Endothelial cell of umbilical vein (primary cell): ENCODE measurements at regions not wholly inside any gene's neighbourhood (a gene's known extent, or its start where the extent isn't known, plus 50 kb on each side); places are given as distances from the start of the nearest gene placed in this dataset.

Experiments used
- BruUV-seq: library from RNA; stranded (reverse); fragments of 400-500 nt; replicated peaks from 2 replicates; lab custom pipeline; 2021; lab: Mats Ljungman, UMichigan
- CTCF ChIA-PET: fragments of 300-600, 350-600 bp; sonication (Branson Sonifier 250); formaldehyde crosslinking; loops from one replicate; lab custom pipeline; 2021; ENCODE audit warnings: antibody characterized with exemption, inconsistent platforms; lab: Charles Lee
- POLR2A ChIA-PET: fragments of 300-600, 350-600 bp; sonication (Branson Sonifier 250); formaldehyde crosslinking; loops from one replicate; lab custom pipeline; 2021; ENCODE audit warnings: antibody characterized with exemption, inconsistent platforms; lab: Charles Lee
- DNase-seq: peaks from one replicate; pipeline ENCODE4 v3.0.0-alpha.2; 2011; ENCODE audit warnings: low read depth, low spot score
- FAIRE-seq: peaks from 2 replicates; lab custom pipeline; 2011; peaks lifted over from hg19 to GRCh38; lab: Jason Lieb, UNC
- H2AFZ ChIP-seq: 2 replicates; pipeline ENCODE4 v1.6.0; 2012; ENCODE audit warnings: low read depth, low read length, control low read depth, inconsistent platforms
- H3K27ac ChIP-seq: 2 replicates; pipeline ENCODE4 v1.5.1; 2011; ENCODE audit warnings: low read depth, mild to moderate bottlenecking, control low read depth, low read length, moderate library complexity; ENCODE audit not compliant: insufficient read depth
- H3K27me3 ChIP-seq, 2 experiments: 2 replicates each; pipeline versions ENCODE4 v1.6.0 to v1.6.1; 2011; ENCODE audit warnings: low read length in 2 of 2, mixed read lengths in 1 of 2; ENCODE audit not compliant: control insufficient read depth in 2 of 2, insufficient read depth in 2 of 2
- H3K36me3 ChIP-seq, 2 experiments: 2 replicates in 1 of 2; 3 replicates in 1 of 2; pipeline ENCODE4 v1.5.1; 2011; ENCODE audit warnings: low read length in 2 of 2, mild to moderate bottlenecking in 1 of 2, moderate library complexity in 1 of 2; ENCODE audit not compliant: control insufficient read depth in 2 of 2, insufficient read depth in 2 of 2; ENCODE audit errors: extremely low read depth in 1 of 2
- H3K4me1 ChIP-seq: 3 replicates; pipeline ENCODE4 v1.5.1; 2011; ENCODE audit warnings: mild to moderate bottlenecking, low read length; ENCODE audit not compliant: control insufficient read depth, insufficient read depth; ENCODE audit errors: extremely low read depth
- H3K4me2 ChIP-seq: 2 replicates; pipeline ENCODE4 v1.6.1; 2011; ENCODE audit warnings: low read length, control low read depth, mixed read lengths; ENCODE audit not compliant: insufficient read depth
- H3K4me3 ChIP-seq, 3 experiments: fragments of 200-600 bp in 1 of 3; sonication (generic), shearing (Covaris generic) in 1 of 3; replicated peaks in 1 of 3; 2 replicates each; pipeline ENCODE4 v1.5.1; 2011 to 2016; ENCODE audit warnings: control low read depth in 3 of 3, low read length in 3 of 3, mild to moderate bottlenecking in 2 of 3, inconsistent platforms in 1 of 3, low read depth in 1 of 3, moderate library complexity in 1 of 3; ENCODE audit not compliant: insufficient read depth in 1 of 3
- H3K79me2 ChIP-seq: 2 replicates; pipeline ENCODE4 v1.6.0; 2012; ENCODE audit warnings: low read length, inconsistent platforms; ENCODE audit not compliant: control insufficient read depth, insufficient read depth
- H3K9ac ChIP-seq: replicated peaks from 2 replicates; pipeline ENCODE3; 2011; ENCODE audit warnings: low read length, control low read depth; ENCODE audit not compliant: insufficient read depth; ENCODE audit errors: extremely low read depth
- H3K9me1 ChIP-seq: replicated peaks from 3 replicates; pipeline ENCODE4 v1.6.0; 2011; ENCODE audit warnings: mild to moderate bottlenecking, low read length; ENCODE audit not compliant: control insufficient read depth, insufficient read depth; ENCODE audit errors: extremely low read depth
- H3K9me3 ChIP-seq: replicated peaks from 2 replicates; pipeline ENCODE4 v1.5.1; 2012; ENCODE audit warnings: low read length, inconsistent platforms; ENCODE audit not compliant: control insufficient read depth, insufficient read depth
- H4K20me1 ChIP-seq: replicated peaks from 2 replicates; pipeline ENCODE3; 2011; ENCODE audit warnings: mild to moderate bottlenecking, low read length; ENCODE audit not compliant: control insufficient read depth, insufficient read depth; ENCODE audit errors: extremely low read depth
- EZH2 ChIP-seq: IDR thresholded peaks from 2 replicates; pipeline ENCODE4 v1.6.1; 2012; ENCODE audit warnings: borderline replicate concordance, low read depth, mild to moderate bottlenecking, moderate library complexity, low read length, inconsistent platforms; ENCODE audit not compliant: severe bottlenecking
- FOS ChIP-seq: IDR thresholded peaks from 2 replicates; pipeline ENCODE4 v1.6.1; 2011; ENCODE audit warnings: mild to moderate bottlenecking, low read length, moderate library complexity, borderline replicate concordance; ENCODE audit not compliant: insufficient read depth
- GATA2 ChIP-seq: IDR thresholded peaks from 2 replicates; pipeline ENCODE4 v1.7.0; 2011; ENCODE audit warnings: low read depth, mild to moderate bottlenecking, moderate library complexity, mixed read lengths, low read length; ENCODE audit not compliant: insufficient read length, insufficient read depth
- JUN ChIP-seq: IDR thresholded peaks from 2 replicates; pipeline ENCODE4 v1.6.1; 2011; ENCODE audit warnings: borderline replicate concordance, low read depth; ENCODE audit not compliant: insufficient read length, insufficient read depth
- MYC ChIP-seq: IDR thresholded peaks from one replicate; pipeline ENCODE4 v1.6.1; 2011; ENCODE audit warnings: mild to moderate bottlenecking, low read depth, low read length
- POLR2A ChIP-seq: IDR thresholded peaks from 2 replicates; pipeline ENCODE4 v1.6.1; 2012; ENCODE audit warnings: low read depth, mild to moderate bottlenecking, control low read depth, low read length
- POLR2AphosphoS5 ChIP-seq: IDR thresholded peaks from 2 replicates; pipeline ENCODE4 v1.6.1; 2012; ENCODE audit warnings: low read depth, mild to moderate bottlenecking, control low read depth, low read length, moderate library complexity; ENCODE audit not compliant: insufficient read depth
- dilution Hi-C: fragments of 300-500 bp; cut with MboI; formaldehyde crosslinking; loops from one replicate; pipeline ENCODE4 v1.15.0; 2019; ENCODE audit warnings: low sequenced_read_pairs; ENCODE audit not compliant: extremely low pct_ligation_motif_present
- intact Hi-C: fragments of 100-400 bp; cut with micrococcal nuclease; formaldehyde crosslinking; loops from one replicate; pipeline ENCODE4 v1.10.0; 2022
- TF ChIP-seq, protein P1 (sequence below), 2 donors: IDR thresholded peaks; 1 replicate in 1 of 2; 2 replicates in 1 of 2; pipeline ENCODE4 v1.5.1; 2011; ENCODE audit warnings: low read length in 2 of 2, mild to moderate bottlenecking in 2 of 2, moderate library complexity in 2 of 2, control low read depth in 1 of 2, inconsistent platforms in 1 of 2, low read depth in 1 of 2; ENCODE audit not compliant: insufficient read depth in 1 of 2; ENCODE audit errors: extremely low read depth in 1 of 2
- TF ChIP-seq, protein P2 (sequence below): IDR thresholded peaks from 2 replicates; pipeline ENCODE4 v1.6.1; 2011; ENCODE audit not compliant: insufficient read depth, insufficient read length

GRCh38 chr2:14816069-14817060 lies 183.8 kb downstream of the LRATD1 start:
- no peak for FAIRE-seq

More at GRCh38 chr2:14816069-14817060, 183.8 kb downstream of the LRATD1 start:
- Histone ChIP-seq H3K9ac (no peak overlapping the region), H3K79me2 (no peaks in the 10 kb centered on the region), H2AFZ (no peak overlapping the region), H3K4me2 (no peak overlapping the region), H3K4me3 (no peak overlapping the region), H4K20me1 (no peaks in the 10 kb centered on the region), H3K27ac (no peak overlapping the region), H3K4me1 (no peaks in the 10 kb centered on the region), H3K9me1 (no peaks in the 10 kb centered on the region), H3K27me3 (no peaks in the 10 kb centered on the region), H3K9me3 (no peaks in the 10 kb centered on the region), H3K36me3 (no peaks in the 10 kb centered on the region)
- intact Hi-C loops (no loop called here), dilution Hi-C loops (no loop called here)
- no TSS peak for BruUV-seq
- TF ChIP-seq JUN (no peak), MYC (no peak), FOS (no peak), GATA2 (no peak), EZH2 (no peak), POLR2AphosphoS5 (no peak), POLR2A (no peak)
- TF ChIP-seq, protein P1, sequence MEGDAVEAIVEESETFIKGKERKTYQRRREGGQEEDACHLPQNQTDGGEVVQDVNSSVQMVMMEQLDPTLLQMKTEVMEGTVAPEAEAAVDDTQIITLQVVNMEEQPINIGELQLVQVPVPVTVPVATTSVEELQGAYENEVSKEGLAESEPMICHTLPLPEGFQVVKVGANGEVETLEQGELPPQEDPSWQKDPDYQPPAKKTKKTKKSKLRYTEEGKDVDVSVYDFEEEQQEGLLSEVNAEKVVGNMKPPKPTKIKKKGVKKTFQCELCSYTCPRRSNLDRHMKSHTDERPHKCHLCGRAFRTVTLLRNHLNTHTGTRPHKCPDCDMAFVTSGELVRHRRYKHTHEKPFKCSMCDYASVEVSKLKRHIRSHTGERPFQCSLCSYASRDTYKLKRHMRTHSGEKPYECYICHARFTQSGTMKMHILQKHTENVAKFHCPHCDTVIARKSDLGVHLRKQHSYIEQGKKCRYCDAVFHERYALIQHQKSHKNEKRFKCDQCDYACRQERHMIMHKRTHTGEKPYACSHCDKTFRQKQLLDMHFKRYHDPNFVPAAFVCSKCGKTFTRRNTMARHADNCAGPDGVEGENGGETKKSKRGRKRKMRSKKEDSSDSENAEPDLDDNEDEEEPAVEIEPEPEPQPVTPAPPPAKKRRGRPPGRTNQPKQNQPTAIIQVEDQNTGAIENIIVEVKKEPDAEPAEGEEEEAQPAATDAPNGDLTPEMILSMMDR (IDR thresholded peaks at IDR 0.05; ENCODE audit: extremely low read depth in 1 of 2, insufficient read depth in 1 of 2, low read depth in 1 of 2, low read length in 2 of 2), result no peak
- TF ChIP-seq, protein P2, sequence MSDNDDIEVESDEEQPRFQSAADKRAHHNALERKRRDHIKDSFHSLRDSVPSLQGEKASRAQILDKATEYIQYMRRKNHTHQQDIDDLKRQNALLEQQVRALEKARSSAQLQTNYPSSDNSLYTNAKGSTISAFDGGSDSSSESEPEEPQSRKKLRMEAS, result no peak
- DNase-seq, result no peak
- CTCF ChIA-PET, result no interaction called here
- POLR2A ChIA-PET, result no interaction called here
